ENCODE measurements at regions not wholly inside any gene's neighbourhood (a gene's known extent, or its start where the extent isn't known, plus 50 kb on each side); places are given as distances from the start of the nearest gene placed in this dataset.

- TF ChIP-seq TOE1 (IDR thresholded peaks at IDR 0.05; ENCODE audit: borderline replicate concordance), result no peak
- no peak for TF ChIP-seq TOE1 (CRISPR knock-in tag; IDR thresholded peaks at IDR 0.05; ENCODE audit: borderline replicate concordance, low read depth)
- TF ChIP-seq LEF1 (IDR thresholded peaks at IDR 0.05), result no peak
- no peak for TF ChIP-seq NKRF (IDR thresholded peaks at IDR 0.05; ENCODE audit: borderline replicate concordance)
- no peak for TF ChIP-seq PCBP2 (IDR thresholded peaks at IDR 0.05; ENCODE audit: low read depth, low read length, poor library complexity, severe bottlenecking)
- no peak for TF ChIP-seq RB1 (IDR thresholded peaks at IDR 0.05; ENCODE audit: low read depth)
- TF ChIP-seq BRF1 (IDR thresholded peaks at IDR 0.05; ENCODE audit: borderline replicate concordance, extremely low read depth, insufficient read length), result no peak
- TF ChIP-seq FOXK2 (conservative IDR thresholded peaks at IDR 0.05 in 1 of 2, IDR thresholded peaks at IDR 0.05 in 1 of 2; ENCODE audit: low read depth in 2 of 2), result no peak
- TF ChIP-seq MEIS2 (IDR thresholded peaks at IDR 0.05; ENCODE audit: partially characterized antibody), result peak; percentile 13
- TF ChIP-seq HDAC1 (IDR thresholded peaks at IDR 0.05), result peak in 1 of 2 experiments; percentile 84; a peak in 2 of 4 replicates
- TF ChIP-seq DPF2 (IDR thresholded peaks at IDR 0.05), result peak; percentile 63; the same call in 1 of the 2 replicates
- no peak for TF ChIP-seq GATAD2B (IDR thresholded peaks at IDR 0.05; ENCODE audit: borderline replicate concordance)
- TF ChIP-seq IRF2 (CRISPR knock-in tag; IDR thresholded peaks at IDR 0.05), result no peak
- no peak for TF ChIP-seq ETV6 (IDR thresholded peaks at IDR 0.05; ENCODE audit: borderline replicate concordance in 1 of 2, low read depth in 2 of 2, low read length in 1 of 2)
- TF ChIP-seq ETV6 (CRISPR knock-in tag; IDR thresholded peaks at IDR 0.05; ENCODE audit: borderline replicate concordance), result no peak
- TF ChIP-seq RBM14 (IDR thresholded peaks at IDR 0.05; ENCODE audit: borderline replicate concordance, insufficient read depth, low read depth, low read length), result no peak
- TF ChIP-seq ZNF561 (CRISPR knock-in tag; conservative IDR thresholded peaks at IDR 0.05), result no peak
- TF ChIP-seq EGR1 (conservative IDR thresholded peaks at IDR 0.05), result no peak
- no peak for TF ChIP-seq CEBPG (CRISPR knock-in tag; IDR thresholded peaks at IDR 0.05)
- no peak for TF ChIP-seq CEBPG (tag; conservative IDR thresholded peaks at IDR 0.05 in 1 of 2, IDR thresholded peaks at IDR 0.05 in 1 of 2)
- no peak for TF ChIP-seq ZNF263 (CRISPR knock-in tag; IDR thresholded peaks at IDR 0.05; ENCODE audit: borderline replicate concordance)
- TF ChIP-seq SP1 (CRISPR knock-in tag; IDR thresholded peaks at IDR 0.05), result no peak
- TF ChIP-seq ZBTB34 (CRISPR knock-in tag; IDR thresholded peaks at IDR 0.05), result no peak
- TF ChIP-seq HDAC6 (IDR thresholded peaks at IDR 0.05; ENCODE audit: low read depth, low read length), result no peak
- no peak for TF ChIP-seq ZBTB26 (CRISPR knock-in tag; IDR thresholded peaks at IDR 0.05)
- TF ChIP-seq ZBTB1 (CRISPR knock-in tag; IDR thresholded peaks at IDR 0.05; ENCODE audit: borderline replicate concordance, low read depth), result no peak
- no peak for TF ChIP-seq ZKSCAN3 (CRISPR knock-in tag; IDR thresholded peaks at IDR 0.05)
Measured at GRCh38 chr15:77546050-77546501, 86.6 kb downstream of the LINGO1 start (continued).

All from K562 (cell line).